ENCODE measurements at regions not wholly inside any gene's neighbourhood (a gene's known extent, or its start where the extent isn't known, plus 50 kb on each side); places are given as distances from the start of the nearest gene placed in this dataset.

DNA sequence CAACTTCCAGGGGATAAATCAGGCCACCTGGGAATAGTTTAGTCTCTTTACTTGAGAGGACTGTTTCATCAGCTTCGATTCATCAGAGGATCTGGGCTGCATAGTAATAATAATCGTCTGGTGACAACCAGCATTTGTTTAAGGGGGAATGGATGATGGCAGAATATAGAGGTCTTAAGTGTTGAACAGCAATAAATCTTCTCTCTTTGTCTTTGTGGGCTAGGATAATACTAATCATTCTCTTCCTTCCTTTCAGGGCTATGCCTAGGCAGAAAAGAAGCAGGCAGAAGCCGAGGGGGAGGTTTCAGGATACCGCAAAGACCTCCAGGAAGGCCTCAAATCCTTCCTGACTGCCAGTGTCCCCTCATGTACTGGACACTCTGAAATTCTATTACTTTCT is 150.4 kb upstream of the GAREM1 start:
- no peak for DNase-seq

DNA sequence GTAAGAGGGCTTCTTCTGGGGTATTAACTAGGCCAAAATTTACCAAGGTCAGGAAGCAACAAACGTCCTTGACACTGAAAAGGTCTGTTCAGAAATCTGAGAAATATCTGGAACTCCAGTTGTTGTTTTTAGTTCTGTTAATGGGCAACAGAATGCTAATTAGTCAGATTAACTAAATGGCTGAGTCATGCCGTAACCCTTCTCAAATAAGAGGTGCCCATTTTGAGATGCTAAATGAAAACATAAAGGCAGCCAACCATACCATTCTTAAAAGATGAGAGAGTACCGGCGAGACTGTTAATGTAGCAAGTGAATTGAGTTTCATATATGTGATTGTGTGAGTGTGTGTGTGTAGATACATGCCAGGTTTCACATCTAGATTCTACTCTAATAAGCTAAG is 147.9 kb upstream of the GAREM1 start:
- no peak for DNase-seq

DNA sequence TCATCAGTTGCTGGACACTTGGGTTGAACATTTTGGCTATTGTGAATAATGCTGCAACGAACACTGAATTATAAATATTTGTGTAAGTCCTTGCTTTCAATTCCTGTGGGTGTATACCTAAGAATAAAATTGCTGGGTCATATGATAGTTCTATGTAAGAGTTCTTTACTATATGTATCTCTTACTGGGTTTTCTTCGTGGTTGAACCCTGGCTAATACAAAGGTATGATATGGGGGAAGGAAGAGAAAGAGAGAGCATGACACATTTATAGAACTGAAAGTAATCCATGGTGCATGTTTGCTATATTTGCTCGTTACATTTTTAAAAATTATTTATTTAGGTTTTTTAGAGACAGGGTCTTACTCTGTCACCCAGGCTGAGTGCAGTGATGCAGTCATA is 143.1 kb upstream of the GAREM1 start:
- DNase-seq = no peak

GRCh38 chr18:32612651-32613050 is 142.0 kb upstream of the GAREM1 start:
- DNase-seq = no peak

- DNase-seq = no peak
Observed at GRCh38 chr18:32610176-32610575, 139.5 kb upstream of the GAREM1 start.

DNA sequence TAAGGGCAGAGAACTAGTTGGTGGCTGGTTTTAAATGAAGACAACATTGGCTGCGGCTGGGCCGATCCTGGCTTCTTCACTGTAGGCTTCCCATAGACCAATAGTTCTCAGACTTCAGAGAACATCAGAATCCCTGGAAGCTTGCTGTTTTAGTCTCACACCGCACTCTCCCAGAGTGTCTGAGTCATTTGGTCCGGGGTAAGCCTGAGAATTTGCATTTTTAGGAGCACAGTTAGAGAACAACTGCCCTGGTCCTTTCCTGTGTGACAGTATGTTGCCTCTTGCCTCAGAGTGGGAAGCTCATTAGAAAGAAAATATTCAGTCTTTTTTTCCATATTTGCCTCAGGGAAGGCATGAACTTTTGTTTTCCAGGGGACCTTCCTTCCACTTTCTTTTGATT is 137.1 kb upstream of the GAREM1 start:
- DNase-seq = no peak

- DNase-seq = no peak
Observed at GRCh38 chr18:32598144-32598543, 127.5 kb upstream of the GAREM1 start.

DNA sequence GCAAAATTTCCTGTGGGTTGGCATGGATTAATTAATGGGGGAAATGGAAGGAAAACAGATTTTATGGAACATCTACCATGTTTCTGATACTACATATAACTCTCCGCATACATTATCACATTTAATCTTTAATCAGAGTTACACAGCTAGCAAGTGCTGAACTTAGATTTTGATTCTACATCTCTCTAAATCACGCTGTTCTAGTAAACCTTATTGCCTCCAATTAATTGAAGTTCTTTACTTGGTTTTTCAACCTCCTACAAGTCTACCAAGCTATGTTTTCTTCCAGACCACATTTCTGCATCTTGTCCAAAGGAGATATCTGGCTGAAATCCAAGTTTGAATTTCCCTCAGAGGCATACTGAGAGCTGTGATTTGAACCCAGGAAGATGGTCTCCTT is 125.8 kb upstream of the GAREM1 start:
- no peak for DNase-seq

DNA sequence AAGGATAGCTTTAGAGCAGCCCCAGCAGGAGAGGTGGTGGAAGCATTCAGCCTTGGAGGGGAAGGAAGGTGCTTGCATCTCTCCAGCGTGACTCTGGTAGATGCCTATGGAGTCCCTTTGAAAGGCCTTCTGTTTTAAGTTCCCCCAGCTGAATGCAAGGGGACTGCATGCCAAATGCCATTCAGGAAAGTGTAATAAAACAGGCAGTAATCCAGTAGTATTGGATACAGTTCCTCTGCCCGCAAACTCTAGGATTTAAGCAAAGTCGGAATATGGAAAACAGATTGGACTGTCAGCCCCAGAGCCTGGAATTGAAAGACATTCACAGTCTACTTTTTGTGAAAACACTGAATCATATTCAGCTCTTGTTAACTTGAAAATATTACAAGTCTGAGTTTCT is 125.2 kb upstream of the GAREM1 start:
- no peak for DNase-seq

GRCh38 chr18:32588191-32588590 is 117.5 kb upstream of the GAREM1 start:
- no peak for DNase-seq

DNA sequence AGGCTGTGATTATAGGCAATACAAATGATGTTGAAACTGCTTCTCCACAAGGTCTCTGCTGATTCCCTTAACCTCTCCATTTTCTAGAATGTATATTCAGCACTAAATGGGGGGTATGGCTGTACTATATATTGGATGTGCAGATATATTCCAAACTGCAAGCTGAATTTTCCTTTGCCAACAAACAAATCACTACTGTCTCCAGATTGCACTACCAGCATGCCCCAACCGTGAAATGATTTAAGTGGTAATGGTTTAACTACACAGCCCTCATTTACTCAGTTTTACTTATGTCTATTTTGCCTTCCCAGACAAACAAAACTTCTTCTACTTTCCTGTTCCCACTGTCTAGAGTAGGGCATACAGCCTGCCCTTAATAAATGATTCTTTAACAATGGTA is 112.7 kb upstream of the GAREM1 start:
- no peak for DNase-seq

DNA sequence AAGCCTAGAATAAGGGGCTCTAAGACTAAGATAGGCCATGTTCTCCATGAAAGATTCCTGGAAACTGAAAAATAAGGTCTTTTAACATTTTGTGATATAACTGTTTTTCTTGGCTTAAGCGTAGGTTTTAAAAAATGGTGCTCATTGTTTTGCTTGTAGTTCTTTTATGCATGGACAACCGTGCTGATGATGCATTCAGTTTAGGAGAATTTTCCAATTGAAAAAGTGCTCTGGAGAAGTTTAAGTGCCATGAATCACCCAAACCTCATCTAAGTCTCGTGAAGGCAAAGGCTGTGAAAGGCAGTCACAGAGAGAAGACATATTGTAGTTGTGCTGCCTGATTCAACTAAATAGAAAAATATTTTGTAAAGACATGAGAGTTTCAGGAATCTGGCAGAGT is 111.8 kb upstream of the GAREM1 start:
- DNase-seq = no peak

DNA sequence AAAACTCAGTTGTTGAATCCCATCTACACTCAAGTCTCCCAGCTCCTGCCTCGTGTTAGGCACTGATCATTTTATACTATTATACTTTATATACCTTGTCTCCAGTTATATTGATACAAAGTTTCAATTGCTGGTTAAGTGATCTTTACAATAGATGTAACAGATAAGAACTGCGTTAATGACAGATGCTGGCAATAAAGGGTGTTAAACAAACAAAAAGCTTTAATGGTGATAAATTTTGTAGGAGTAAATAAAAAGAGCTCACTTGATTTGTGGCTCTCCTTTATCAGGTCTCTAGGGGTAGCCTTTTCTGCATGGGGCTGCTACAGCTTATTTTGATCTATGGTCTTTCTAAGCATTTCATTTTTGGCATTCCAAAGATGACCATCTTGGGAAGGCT is 106.9 kb upstream of the GAREM1 start:
- no peak for DNase-seq

GRCh38 chr18:32576296-32576916 is 105.7 kb upstream of the GAREM1 start:
- peak; percentile 61 for DNase-seq

DNA sequence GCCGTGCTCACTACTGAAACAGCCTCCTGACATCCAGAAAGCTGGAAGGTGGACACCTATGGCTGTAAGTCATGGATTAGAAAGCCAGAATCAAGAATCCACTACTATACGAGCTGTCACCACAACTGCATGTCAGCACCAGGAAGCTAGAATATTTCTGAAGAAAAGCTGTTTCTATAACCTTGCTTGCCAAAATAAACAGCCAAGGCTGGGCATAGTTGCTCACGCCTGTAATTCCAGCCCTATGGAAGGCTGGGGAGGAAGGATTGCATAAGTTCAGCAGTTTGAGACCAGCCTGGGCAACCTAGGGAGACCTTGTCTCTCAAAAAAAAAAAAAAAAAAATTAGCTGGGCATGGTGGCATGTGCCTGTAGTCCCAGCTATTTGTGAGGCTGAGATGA is 96.3 kb upstream of the GAREM1 start:
- DNase-seq = no peak

DNA sequence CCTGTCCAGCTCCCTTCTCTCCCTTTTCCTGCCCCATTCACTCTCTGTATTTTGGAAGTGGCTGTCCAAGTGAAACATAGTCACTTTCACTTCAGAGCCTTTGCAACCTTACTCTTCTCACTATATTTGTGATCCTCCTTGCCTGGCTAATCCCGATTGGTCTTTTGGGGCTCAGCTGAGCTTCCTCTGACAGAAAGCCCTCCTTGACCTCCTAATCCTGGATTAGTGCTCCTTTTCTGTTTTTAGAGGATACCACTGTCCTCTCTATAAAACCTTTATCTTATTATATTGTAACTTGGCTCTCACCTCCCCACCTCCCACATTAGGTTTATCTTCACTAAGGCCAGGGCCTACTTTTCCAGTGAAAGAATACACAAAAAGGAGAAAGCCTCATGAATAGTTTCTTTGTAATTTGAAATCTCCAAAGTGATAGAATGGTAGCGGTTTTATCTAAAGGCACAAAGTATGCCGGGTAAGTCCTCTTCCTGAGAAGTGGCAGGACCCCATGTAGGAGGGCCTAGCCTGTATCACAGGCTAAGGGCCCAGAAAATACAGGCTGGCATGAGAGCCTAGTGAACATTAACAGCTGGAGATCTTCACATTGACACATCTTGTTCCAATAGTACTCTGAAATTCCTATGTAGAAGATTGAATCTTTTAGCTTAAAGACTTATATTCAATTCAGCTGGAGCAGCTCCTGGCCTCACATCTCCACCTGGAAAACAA is 83.1 kb upstream of the GAREM1 start:
- DNase-seq = no peak

DNA sequence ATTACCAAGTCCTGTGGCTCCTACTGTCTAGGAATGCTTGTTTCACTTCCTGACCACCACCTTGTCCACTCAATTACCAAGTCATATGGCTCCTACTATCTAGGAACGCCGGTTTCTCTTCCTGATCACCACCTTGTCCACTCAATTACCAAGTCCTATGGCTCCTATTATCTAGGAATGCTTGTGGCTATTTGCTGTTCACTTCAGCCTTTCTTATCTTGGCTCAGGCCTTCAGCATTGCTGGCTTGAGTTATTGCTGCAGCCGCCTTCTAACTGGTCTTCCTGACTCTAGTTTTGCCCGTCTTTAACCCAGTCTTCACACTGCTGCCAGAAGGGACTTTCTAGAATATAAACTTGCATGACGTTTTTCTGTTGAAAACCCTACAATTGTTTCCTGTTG is 82.5 kb upstream of the GAREM1 start:
- DNase-seq = no peak

GRCh38 chr18:32552421-32553030 is 81.8 kb upstream of the GAREM1 start:
- DNase-seq = peak; percentile 80

DNA sequence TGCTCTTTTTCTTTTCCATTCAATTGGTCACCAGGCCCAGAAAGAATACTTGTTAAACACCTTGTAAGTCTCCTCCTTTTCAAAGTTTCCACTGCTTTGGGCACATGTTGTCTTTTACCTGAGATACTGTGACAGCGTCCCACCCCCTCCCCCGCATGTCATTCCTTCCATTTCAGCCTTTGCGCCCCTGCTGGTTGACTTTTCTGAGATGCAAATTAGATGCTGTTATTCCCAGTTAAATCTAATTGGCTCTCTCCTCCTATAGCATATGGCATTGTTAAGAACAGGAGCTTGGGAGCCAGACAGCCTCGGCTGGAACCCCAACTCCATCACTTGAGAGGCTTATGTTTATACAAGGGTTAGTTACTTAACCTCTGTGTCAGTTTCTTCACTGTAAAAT is 80.3 kb upstream of the GAREM1 start:
- DNase-seq = peak; percentile 57

DNA sequence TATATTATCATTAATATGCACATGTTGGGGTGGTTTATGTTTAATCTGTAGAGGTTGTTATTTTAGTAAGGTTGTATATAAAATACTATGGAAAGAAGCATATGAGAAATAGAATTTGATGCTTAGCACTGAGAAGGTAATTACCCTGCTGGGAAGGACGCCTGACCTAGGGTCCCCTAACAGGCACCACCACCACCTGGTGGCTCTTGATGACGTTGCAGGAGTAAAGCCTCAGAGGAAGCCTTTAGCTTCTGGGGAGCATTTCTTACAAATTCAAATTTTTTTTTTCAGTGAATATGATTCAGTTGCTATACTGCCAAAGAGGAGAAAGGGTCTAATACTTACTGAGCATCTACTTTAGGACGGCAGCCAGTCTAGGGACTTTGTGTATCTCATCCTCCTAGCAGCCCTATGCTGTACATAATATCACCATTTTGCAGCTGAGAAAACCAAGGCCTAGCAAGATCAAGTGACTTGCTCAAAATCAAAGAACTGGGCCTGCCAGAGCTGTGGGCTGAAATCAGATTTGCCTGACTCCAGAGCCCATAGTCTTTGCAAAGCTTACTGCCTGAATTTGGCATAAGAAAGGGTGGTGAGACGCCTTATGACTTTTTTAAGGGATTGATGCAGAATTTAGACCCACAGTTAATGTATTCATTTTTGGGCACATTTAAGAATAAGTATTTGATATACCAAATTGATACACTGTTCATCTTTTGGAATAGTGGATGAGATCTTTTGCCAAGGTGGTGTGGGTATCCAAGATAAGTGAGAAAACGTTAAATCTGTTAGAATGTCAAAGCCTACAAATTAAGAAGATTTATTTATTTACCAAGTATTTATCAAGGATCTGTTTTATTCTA is 78.8 kb upstream of the GAREM1 start:
- DNase-seq = peak; percentile 68

GRCh38 chr18:32548688-32549087 is 78.0 kb upstream of the GAREM1 start:
- DNase-seq = no peak

DNA sequence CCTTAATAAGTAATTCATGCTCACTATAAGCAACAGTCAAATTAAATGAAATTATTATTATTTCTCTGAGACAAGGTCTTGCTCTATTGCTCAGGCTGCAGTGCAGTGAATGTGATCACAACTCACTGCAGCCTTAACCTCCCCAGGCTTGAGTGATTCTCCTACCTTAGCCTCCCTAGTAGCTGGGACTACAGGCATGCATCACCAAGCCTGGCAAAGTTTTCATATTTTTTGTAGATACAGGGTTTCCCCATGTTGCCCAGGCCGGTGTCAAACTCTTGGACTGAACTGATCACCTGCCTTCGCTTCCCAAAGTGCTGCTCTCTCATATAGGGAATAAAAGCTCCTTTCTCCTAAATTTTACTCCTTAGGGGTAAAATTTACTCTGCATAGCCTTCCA is 74.9 kb upstream of the GAREM1 start:
- no peak for DNase-seq

GRCh38 chr18:32544088-32544487 is 73.4 kb upstream of the GAREM1 start:
- DNase-seq = no peak
